HK-2 (cell line): ENCODE measurements at regions not wholly inside any gene's neighbourhood (a gene's known extent, or its start where the extent isn't known, plus 50 kb on each side); places are given as distances from the start of the nearest gene placed in this dataset.
"Not testable (repeated sequence)": the region's sequence is repeated elsewhere in the genome, so short reads cannot be mapped to it uniquely, and the experiment has no call there.

Experiments used
- DNase-seq: peaks from one replicate; pipeline ENCODE4 v3.0.0-alpha.2; 2018; ENCODE audit not compliant: unreplicated experiment

DNA sequence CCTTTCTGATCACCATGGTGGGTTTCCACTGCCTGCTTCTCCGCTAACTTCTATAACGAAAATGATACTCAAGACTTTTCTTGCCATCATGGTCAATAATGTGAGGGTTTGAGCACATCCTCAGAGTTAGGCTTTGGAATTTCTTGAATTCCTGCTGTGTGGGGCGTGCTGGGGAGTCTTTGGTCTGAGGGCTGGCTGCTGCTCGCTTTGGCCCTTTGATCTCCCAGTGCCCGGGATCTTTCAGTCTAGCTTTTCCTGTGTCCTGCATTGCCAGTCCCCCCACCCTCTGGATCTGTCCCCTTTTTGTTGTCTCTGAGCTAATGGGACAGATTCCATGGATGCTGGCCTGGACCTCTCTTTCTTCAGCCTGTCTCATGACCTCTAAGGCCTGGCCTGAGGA, 182.6 kb downstream of the NPIPA7 start:
- DNase-seq = not testable (repeated sequence)

DNA sequence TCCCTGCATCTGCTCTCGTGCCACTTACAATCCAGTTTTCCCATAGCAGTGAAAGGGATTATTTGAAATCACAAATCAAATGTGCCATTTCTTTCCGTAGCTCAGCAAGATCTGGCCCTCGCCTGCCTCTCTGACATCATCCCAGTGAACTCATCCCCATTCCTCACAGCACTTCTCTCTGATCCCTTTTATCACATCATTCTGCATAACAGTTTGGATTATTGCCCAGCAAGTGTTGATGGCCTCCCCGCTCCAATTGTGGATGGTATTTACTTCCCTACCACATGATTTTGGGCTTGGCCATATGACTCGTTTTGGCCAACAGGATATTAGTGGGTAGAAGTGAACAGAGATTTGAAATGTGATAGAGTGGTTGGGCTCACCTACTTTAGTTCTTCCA, 185.0 kb downstream of the NPIPA7 start:
- DNase-seq = not testable (repeated sequence)

DNA sequence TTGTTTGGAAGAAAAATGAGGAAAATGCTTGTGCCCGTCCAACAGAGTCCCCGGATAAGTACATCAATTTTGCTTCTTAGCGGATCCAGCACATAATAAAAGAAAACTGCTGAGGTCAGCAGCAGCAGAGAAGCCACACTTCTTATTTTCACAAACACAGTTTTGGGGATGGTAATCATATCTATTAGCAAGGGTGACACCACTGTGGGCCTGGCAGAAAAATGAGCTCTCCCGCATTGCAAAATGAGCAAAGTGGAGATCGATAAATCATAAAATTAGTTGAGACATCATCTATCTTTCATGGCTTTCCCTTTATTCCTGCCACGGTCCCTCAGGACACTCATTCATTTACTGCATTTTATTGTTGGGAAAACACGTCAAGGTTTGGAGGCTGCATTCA, 186.4 kb downstream of the NPIPA7 start:
- not testable (repeated sequence) for DNase-seq

DNA sequence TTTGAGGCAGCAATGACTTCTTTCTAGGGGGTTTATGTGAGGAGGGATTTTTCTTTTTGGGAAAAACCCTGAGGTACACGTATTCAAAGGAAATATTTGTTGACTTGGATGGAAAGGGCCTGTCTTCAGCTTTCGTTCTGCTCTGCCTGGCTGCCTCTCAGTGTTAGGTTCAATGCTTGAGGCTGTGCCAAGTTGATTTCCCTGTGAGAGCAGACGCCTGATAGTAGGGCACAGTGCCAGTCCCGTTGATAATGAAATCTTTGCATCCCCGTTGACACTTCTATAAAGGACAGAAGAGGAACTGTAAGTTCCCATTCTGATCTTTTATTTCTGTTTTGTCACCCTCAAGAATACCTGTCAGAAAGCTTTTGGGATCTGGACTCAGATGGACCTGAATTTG, 191.1 kb downstream of the NPIPA7 start:
- not testable (repeated sequence) for DNase-seq

DNA sequence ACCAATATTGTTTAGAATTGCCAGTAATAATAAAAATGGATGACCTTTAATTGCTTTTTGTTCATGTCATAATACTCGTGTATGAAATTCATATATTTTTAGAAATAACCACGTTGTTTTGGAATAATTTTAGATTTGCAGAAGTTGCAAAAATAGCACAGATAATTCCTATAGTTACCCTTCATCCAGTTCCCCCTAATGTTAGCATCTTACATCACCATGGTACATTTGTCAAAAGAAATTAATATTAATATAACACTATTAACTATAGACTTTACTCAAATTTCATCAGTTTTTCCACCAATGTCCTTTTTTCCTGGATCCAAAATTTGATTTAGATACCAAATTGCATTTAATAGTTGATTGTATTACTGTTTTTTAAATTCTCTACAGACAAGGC, 191.9 kb downstream of the NPIPA7 start:
- not testable (repeated sequence) for DNase-seq

DNA sequence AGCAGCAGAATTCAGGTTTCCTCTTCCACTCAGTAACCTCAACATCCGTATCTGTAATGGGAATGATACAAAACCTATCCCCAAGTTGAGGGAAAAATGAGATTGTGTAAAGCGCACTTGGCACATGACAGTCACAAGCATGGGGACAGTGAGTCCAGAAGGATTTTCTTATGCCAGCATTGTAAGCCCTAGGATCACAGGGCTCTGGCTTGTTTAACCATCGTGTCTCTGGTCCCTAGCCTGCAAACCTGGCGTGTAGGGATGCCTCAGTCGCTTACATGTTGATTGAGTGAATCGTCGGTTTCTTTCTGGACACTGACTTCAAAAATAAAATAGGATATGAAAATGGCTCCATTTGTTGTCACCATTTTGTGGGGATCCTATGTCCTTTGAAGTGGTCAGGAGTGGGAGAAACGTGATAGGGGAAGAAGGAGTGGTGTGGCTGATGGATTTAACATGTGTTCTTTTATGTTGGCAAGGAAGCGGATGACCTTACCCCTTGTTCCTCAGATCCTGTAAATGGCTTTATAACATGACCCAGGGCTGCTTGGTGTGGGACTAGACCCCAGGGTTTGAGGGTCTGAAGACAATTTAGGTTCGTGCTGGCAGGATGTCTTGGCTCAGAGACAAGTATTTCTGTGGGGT, 193.3 kb downstream of the NPIPA7 start:
- not testable (repeated sequence) for DNase-seq

DNA sequence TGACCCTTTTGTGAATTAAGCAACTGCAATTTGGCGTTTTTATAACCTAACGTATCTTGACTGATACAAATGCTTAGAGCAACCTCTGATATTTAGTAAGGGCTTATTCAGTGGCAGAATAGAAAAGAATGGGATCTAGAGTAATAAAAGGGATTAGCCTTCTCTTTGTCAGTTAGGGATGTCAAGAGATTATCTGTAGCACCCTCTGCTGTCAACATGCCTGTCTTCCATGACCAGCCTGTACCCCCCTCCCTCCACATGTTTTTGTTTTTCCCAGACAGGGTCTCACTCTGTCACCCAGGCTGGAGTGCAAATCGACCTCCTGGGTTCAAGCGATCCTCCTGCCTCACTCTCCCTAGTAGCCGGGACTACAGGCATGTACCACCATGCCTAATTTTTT, 198.1 kb downstream of the NPIPA7 start:
- DNase-seq = not testable (repeated sequence)

DNA sequence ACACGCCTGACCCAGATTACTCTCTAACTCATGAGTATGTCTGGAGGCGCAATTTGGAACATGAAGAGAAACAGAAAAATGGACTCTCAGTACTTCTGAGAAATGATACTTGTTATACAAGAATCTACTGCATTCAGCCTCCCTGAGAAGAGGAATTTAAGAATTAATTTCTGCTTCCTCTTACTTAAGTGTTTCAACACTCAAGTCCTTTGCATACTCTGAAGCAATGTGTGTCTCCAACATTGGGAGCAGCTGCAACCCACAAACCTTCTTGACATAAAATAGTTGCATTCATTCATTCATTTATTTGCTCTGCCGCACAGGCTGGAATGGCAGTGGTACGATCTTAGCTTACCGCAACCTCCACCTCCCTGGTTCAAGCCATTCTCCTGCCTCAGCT, 199.8 kb downstream of the NPIPA7 start:
- no peak for DNase-seq

DNA sequence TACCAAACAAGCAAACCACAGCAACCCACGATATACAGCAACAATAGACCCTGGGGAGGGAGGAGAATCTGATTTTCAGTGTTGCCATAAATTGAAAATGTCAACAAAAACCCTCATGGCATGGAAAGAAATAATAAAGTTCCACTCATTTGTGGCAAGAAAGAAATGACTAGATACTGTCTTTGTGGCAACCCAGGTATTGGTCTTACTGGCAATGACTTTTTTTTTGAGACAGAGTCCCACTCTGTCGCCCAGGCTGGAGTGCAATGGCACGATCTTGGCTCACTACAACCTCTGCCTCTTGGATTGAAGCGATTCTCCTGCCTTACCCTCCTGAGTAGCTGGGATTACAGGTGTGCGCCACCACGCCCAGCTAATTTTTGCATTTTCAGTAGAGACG, 204.0 kb downstream of the NPIPA7 start:
- DNase-seq = not testable (repeated sequence)

DNA sequence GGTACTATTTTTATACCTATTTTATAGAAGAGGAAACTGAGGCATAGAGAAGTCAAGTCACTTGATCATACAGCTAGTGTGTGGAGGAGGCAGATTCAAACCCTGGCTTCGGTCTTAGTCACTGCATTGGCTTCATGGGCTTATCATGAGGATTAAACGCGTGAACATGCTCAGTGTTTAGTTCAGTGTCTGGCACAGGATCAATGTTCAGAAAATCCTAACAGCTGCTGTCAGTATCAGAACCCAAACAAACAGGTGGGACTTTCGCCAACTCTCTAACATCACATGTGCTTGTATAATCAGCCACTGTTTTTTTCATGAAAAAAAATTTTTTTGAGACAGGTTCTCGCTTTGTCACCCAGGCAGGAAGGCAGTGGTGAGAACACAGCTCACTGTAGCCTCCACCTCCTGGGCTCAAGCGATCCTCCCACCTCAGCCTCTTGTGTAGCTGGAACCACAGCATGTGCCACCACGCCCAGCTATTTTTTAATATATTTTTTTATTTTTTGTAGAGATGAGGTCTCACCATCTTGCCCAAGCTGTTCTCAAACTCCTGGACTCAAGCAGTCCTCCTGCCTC, 207.2 kb downstream of the NPIPA7 start:
- DNase-seq = not testable (repeated sequence)

DNA sequence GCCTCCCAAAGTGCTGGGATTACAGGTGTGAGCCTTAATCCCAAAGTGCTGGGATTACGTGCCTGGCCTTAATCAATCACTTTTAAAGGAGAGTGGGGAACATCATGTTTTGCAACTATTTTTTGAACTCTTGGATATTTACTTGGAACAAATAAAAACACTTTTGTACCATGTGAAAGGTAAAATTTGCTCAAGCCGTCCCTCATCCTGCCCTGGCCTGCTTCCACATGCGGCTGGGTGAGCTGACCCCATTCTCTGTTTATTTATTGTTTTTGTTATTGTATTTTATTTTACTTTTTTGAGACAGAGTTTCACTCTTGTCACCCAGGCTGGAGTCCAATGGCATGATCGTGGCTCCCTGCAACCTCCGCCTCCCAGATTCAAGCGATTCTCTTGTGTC, 208.0 kb downstream of the NPIPA7 start:
- DNase-seq = not testable (repeated sequence)

DNA sequence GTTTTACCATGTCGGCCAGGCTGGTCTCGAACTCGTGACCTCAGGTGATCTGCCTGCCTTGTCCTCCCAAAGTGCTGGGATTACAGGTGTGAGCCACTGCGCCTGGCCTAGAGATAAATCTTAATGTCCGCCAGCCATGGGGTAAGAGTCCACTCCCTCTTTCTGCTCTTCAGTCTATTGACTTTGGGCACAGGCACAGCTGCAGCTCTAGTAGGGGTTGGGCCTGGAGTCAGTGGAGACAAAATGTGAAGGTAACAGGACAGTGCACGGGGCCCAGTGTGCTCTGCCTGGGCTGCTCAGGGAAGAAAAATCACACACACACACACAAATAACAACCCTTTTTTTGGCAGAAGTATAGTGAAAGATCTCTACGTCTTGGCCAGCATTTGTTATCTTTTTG, 209.5 kb downstream of the NPIPA7 start:
- DNase-seq = not testable (repeated sequence)

DNA sequence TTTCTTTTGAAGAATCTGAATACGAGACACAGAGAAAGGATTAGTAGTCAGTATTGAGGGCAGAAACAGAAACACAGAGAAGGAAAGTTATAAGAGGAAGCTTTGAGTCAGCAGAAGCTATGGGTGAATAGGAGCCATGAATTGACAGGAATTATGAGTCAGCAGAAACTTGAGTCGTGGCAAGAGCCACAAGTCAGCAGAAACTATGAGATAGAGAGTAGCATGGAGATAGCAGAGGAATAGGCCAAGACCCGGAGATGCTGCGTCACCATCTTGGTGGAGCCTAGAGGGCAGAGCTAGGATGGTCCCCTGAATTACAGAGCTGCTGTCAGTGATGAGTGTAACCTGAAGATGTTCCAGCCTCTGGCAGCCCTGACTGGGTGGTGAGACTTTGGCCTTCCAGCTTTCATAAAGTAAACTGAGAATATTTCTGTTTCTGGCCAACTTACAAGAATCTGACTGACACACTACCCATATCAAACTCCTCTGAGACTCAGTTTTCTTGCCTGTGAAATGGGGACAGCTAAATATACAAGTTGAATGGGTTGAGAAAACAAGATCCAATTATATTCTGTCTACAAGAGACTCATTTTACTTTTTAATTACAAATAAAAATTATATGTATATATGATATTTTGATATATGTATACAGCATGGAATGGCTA, 211.8 kb downstream of the NPIPA7 start:
- DNase-seq = not testable (repeated sequence)

DNA sequence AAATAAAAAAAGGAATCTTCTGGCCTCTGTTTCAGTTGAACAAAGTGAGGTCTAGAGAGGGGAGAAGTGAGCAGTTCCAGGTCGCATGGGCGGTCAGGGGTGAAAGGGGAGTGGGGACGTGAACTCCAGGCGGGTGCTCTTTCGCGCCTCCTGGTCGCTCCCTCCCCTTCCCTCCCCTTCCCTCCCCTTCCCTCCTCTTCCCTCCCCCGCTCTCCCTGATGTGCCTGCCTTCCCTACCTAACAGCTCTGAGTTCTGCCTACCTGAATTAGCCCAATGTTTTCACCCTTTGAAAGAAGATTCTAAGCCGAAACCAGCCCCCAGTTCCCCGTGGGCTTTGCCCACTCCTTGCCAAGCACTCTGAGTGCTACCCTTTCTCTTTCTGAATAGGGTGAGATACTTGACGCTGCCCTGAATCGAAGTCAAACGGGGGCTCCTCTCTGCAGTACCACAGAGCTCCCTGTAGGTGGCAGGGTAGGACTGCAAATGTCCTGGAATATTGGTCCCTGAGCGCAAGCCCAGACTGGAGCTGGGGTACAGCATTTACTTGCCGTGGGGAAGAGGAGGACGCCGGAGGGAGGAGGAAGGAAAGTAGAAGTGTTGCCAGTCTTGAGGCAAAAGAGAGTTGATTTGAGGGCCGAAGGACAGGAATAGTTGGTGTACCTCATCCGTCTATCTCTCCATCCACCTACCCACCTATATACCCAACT, 214.4 kb downstream of the NPIPA7 start:
- DNase-seq = peak; percentile 1

DNA sequence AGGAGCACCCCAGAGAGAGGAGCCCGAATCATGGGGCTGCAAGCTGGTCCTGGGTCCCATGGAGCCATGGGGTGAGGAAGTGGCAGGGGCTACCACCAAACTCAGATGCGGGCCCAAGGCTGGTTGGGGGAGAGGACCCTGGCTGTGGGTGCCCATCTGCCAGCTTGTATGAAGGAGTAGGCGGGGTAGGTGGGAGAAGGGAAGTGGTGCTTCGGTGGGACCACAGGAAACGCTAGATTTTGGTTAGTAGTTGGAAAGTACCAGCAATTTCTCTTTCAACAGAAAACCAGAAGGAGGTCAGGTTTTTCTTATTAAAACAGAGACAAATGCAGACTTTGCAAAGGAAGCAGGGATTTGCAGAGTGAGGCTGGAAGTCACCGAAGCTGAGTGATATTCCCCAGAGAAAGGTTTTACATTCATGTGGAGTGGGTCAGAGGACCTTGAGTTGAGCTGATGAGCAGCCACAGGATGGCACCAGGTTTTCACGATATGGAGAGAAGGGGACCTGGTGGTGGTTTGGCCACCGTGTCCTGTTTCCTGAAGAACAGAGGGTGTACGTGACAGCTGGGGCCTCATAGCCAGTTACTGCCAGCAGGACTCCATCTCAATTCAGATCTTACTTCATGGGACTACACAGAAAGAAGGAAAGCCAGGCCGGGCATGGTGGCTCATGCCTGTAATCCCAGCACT, 216.2 kb downstream of the NPIPA7 start:
- not testable (repeated sequence) for DNase-seq

DNA sequence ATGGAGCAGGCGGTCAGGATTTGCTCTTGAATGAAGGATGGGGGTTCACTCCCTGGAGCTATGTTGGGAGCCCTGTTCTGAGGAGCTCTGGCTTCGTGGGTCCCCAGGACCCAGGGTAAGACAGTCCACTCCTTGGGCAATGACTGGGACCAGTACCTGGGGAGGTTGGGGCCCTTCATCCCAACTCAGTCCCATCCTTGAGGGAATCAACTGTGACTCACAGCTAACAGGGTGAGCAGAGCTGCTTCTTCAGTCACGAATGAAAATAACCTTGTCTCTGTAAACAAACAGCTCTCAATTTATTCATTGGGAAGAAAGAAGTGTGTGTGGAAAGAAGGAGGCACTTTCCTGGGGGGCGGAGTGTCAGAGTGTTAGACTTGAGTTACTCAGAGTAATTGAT, 222.3 kb downstream of the NPIPA7 start:
- not testable (repeated sequence) for DNase-seq

DNA sequence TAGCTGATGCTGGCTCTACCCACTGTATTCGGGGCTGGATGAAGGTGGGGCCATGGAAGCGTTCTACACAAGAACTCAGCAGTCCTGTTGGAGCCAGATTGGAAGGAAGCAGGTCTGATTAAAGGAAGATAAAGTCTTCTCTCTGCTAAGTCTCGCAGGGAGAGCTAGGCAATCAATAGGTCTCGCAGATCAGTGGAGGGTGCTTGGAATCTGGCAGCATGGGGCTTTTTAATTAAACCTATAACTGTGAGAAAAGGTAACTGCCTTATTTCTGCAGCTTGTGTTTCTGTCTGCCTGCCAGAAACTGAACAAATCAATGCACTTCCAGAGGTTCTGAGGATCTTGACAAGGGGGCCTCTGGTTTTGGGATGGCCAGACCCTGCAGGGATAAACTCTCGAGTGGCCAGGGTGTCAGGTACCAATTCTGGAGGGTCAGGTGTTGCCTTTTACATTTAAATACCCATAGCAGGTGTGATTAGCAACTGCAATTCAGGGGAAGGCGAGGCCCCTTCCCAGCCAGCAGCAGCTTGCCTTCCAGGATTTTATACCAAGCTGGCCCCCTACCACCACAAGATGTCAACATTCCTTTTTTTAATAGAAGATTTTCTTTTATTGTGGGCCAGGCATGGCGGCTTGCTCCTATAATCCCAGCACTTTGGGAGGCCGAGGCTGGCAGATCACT, 228.6 kb downstream of the NPIPA7 start:
- DNase-seq = not testable (repeated sequence)

DNA sequence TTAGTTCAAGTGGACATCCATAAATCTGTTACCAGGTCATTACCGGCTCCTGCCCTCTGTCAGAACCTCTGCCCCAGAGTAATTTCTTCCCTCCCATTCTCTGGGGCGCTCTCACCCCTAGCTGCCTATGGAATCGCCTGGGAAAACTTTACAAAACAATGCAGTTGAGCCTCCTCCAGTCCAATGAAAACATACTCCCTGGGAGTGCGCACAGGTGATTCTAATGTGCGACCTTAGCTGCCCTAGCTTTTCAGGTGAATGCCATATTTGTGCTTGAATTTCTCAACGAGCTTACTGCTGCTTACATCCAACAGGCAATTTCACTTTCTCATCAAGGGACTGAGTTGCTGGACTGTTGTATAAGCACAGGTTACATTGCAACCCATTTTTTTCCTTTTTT, 230.7 kb downstream of the NPIPA7 start:
- DNase-seq = not testable (repeated sequence)

DNA sequence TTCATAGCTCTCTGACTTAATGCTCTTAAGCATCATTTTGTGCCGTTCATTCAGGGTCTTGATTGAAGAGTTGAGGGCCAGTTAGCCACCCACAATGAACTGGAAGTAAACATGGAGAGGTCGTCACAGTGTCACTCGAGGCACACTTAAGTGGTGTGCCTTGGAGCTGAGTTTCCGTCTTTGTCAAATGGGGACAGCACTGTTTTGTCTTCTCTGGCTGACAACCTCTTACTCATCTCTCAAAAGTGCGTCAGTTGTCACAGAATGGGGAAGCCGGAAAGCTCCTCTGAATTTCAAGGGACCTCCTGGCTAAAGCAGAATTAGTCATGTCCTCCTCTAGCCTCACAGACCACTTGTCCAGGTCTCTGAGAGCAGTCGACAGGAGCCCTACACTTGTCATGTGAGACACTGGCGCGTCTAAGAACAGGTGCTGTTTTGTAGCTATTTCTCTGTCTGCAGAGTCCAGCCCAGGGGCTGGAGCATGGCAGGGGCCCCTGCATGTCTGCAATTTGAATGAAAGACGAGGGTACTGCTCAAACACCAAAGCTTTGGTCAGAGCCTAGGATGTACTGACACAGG, 231.5 kb downstream of the NPIPA7 start:
- DNase-seq = not testable (repeated sequence)

DNA sequence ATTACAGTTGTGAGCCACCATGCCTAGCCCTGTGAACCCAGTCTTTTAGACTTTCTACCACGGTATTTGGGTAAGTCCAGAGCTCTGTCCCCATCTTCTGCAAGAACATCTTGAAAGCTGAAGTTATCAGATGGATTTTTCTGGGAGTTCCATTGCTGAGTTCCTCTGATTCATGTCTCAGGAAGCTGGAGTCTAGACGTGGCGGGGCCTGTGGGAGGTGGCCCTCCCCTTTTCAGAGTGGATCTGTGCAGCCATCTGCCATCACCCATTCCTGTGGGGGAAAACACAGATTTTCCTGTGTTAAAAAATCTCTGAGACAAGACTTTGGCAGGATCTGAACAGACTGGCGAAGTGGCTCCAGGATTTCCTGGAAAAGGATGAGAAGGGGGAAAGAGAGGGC, 234.3 kb downstream of the NPIPA7 start:
- DNase-seq = not testable (repeated sequence)

DNA sequence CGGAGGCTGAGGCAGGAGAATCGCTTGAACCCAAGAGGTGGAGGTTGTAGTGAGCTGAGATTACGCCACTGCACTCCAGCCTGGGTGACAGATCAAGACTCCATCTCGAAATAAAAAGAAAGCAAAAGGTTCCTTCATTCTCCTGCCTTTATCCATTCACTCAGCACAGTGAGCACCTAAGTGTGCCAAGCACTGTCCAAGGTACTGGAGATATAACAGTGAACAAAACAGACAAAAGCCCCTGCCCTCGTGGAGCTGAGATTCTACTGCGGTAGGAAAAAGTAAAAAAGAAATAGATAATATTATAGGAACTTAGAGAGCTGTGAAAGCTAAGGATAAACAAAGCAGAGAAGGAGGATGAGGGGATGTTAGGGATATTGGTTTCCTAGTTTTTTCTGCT, 235.5 kb downstream of the NPIPA7 start:
- not testable (repeated sequence) for DNase-seq
